Fibroblast of skin of right quadriceps (primary cell): ENCODE measurements at regions not wholly inside any gene's neighbourhood (a gene's known extent, or its start where the extent isn't known, plus 50 kb on each side); places are given as distances from the start of the nearest gene placed in this dataset.

Experiments
- DNase-seq: peaks from one replicate; pipeline ENCODE4 v3.0.0-alpha.2; 2013

DNA sequence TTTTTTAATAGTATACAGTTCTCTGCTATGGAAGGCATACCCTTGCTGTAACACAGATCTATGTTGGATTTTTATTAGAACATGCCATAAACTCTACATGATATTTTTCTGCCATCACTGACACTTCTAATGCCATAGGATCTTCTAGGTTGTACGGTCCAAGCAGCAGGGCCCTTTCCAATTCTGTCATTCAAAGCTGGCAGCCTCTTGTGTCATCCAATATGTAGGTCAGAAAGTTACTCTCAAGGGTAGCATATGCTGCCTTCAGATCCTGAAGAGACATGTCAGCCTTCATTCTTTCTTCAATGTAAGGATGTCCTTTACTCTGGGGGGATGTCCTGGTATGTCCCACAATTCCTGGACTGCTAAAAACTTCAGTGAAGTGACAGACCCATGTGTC, 629.2 kb upstream of the USP24 start:
- DNase-seq, result no peak

GRCh38 chr1:55839626-55840025, 624.5 kb upstream of the USP24 start:
- DNase-seq, result no peak

DNA sequence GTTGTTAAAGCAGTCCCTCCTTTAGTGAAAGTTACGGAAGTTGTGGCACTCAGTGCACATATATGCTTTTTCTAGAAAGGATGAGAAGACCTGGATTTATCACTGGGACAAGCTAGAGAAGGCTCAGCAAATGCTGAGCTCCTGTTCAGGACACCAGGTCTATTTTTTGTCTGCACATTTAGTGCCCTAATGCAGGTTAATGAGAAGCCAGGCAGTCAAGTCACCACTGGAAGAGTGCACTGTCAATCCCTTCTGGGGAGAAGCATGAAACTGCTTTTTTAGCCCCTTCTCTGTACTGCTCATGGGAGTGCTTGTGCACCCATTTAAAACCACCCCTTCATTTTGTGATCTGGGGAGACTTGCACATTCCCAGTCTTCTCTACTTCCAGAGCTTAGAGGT, 624.1 kb upstream of the USP24 start:
- DNase-seq, result no peak

DNA sequence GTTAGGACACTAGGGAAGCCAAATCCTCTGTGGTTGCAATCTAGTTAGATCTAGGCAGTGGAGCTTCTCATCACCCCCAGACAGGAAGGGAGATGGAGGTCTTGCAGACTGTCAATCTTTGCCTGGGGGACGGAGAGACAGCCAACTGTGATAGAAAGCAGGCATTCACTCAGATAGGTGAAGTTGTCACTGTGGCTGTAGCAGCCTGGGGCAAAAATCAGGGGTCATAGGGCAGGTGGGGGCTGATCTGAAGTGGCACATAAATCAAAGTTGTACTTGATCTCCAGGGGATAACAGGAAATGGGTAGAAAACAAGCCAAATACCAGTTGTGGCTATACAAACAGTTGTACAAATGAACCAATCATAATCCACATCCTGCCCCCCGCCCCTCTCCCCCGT, 620.9 kb upstream of the USP24 start:
- no peak for DNase-seq

GRCh38 chr1:55833529-55834091, 618.4 kb upstream of the USP24 start:
- peak; percentile 95 for DNase-seq

DNA sequence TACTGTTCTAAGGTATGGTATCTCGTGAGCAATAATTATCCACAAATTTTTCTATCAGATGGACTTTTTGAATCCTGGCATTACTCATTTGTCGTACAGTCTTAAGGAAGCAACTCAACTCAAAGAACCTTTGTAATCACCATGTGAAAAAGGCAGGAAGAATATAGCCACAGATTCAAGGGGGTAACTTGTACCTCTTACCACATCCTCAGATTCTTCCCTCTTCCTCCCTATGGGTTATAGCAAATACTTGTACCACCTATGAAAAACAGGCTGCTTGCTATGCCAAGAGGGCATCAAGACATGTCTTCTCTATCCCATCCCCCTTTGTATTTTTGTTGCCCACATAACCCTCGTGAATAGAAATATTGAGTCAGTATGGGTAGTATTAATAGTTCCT, 616.6 kb upstream of the USP24 start:
- DNase-seq, result no peak

- no peak for DNase-seq
These were observed 612.9 kb upstream of the USP24 start for GRCh38 chr1:55828044-55828443.

- peak; percentile 97 for DNase-seq
These were observed 612.2 kb upstream of the USP24 start for GRCh38 chr1:55827350-55827749.

DNA sequence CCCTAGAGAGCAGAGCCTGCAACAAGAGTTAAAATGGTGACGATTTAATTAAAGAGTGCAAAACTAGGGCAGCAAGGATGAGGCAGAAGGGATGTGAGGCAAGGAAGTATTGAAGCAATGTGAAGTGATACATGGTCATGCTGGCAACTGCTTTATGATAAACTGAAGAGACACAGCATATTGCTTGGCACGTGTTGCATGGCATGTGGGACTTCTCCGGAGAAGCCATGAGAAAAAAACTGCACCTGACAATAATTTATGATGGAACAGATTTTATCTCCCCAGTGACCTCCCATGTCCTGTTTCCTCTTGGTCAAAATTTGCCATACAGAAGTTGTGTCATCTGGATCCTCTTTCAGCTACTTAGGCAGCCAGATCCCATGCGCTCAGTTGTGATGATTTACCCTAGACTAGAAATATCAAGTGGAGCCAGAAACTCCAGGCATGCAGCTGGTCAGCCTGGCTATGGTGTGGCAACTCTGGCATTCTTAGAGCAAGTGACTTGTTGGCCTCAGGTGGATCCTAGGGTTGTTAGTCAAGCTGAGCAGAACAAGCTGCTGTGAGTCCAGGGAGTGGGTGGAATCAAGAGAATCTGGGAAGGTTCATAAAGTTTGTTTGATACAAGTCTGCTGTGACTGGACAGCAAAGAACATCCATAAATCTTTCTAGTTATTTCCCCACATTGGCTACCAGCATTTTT, 611.4 kb upstream of the USP24 start:
- DNase-seq, result no peak

GRCh38 chr1:55825461-55825860, 610.3 kb upstream of the USP24 start:
- no peak for DNase-seq

GRCh38 chr1:55824251-55824640, 609.1 kb upstream of the USP24 start:
- no peak for DNase-seq

- DNase-seq, result peak; percentile 63
These were observed 608.5 kb upstream of the USP24 start for GRCh38 chr1:55823541-55824250.

GRCh38 chr1:55822891-55823290, 607.7 kb upstream of the USP24 start:
- DNase-seq, result no peak

DNA sequence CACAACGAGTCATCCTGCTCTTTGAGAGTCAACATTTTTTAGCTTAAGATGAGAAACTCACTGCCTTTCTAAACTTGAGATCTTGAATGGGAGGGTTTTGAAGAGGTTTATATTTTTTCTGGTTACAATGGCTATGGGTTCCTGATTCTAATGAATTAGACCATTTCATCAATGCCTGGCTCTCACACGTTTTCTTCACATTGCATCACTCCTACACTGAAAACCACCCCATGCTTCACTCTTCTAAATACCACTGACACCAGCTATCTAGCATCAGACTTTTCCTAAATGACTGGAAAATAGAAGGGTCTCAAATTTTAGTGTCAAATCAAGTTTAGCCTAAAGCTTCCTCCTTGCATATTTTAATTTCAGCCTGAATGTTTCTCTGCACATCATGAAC, 606.1 kb upstream of the USP24 start:
- DNase-seq, result no peak

- no peak for DNase-seq
These were observed 605.3 kb upstream of the USP24 start for GRCh38 chr1:55820501-55820900.

- DNase-seq, result no peak
These were observed 603.8 kb upstream of the USP24 start for GRCh38 chr1:55819011-55819410.

GRCh38 chr1:55816456-55817426, 601.6 kb upstream of the USP24 start:
- peak; percentile 11 for DNase-seq

DNA sequence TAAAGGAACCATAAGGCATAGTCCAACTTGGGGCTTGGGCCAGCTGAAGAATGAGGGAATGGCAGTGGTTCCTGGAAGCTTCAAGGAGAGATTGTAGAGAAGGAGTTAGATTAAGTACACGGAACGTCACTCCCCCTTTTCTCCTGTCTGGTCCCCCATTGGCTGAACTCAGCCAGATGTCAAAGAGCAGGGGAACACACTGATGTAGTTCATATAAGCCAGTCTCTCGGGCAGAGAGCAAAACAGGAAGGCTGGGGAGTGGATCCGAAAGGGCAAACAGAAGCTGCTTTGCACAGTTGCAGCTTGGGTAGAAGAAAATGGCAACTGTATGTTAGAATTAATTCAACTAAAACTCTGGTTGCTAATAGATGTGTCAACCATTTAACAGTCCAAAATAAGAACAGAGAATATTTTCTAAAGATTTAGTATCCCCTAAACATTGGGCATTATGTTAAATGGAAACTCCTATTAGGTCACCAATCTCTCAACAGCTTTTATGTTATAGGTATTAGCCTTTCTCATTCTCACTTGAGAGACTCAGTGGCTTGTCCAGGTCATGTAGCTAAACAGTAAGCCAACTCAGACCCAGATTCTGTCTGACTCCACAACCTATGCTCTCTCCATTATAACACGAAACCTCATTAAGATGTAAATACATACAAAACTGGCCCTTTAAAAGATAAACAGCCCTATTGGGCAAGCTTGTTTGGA, 600.7 kb upstream of the USP24 start:
- DNase-seq, result no peak

DNA sequence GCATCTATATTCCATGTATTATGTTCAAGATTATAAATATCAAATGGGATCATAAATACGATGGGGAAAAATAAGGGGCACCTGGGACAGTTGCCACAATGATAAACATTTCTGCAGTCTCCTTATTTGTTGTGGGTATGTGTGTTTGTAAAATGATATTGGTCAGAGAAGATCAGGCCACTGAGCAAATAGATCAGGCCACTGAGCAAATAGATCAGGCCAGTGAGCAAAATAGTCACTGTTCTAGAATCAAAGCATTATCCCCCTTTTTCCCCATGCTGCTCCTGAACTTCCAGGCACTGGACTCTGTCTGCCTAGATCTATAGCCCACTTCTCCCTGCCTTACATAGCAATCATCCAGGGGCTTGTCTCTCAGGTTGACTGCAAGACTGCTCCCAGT, 599.8 kb upstream of the USP24 start:
- DNase-seq, result no peak

GRCh38 chr1:55813618-55814017, 598.5 kb upstream of the USP24 start:
- DNase-seq, result peak; percentile 64

GRCh38 chr1:55812281-55812680, 597.1 kb upstream of the USP24 start:
- DNase-seq, result peak; percentile 28

- no peak for DNase-seq
These were observed 593.1 kb upstream of the USP24 start for GRCh38 chr1:55808263-55808662.

- DNase-seq, result no peak
These were observed 588.3 kb upstream of the USP24 start for GRCh38 chr1:55803429-55803828.
